ENCODE measurements at regions not wholly inside any gene's neighbourhood (a gene's known extent, or its start where the extent isn't known, plus 50 kb on each side); places are given as distances from the start of the nearest gene placed in this dataset.

GRCh38 chr18:10319914-10320600 is 134.4 kb upstream of the APCDD1 start:
- TF ChIP-seq CTCF (conservative IDR thresholded peaks at IDR 0.05) = no peak
- TF ChIP-seq EZH2 (IDR thresholded peaks at IDR 0.05; ENCODE audit: low read depth) = no peak
